Smooth muscle cell (in vitro differentiated cells): ENCODE measurements at regions not wholly inside any gene's neighbourhood (a gene's known extent, or its start where the extent isn't known, plus 50 kb on each side); places are given as distances from the start of the nearest gene placed in this dataset.

Experiments used
- DNase-seq: peaks from one replicate; lab custom pipeline; 2025; ENCODE audit not compliant: unreplicated experiment; lab: John Stamatoyannopoulos, UW
- H2AFZ ChIP-seq: fragments of 200-600 bp; sonication (generic); 2 replicates; pipeline ENCODE4 v1.6.0; 2016; ENCODE audit warnings: antibody characterized with exemption, low read depth, mild to moderate bottlenecking
- H3F3A ChIP-seq: fragments of 200-600 bp; sonication (generic); 2 replicates; pipeline ENCODE4 v1.6.0; 2017; ENCODE audit warnings: antibody characterized with exemption, low read depth
- H3K27ac ChIP-seq: fragments of 200-600 bp; sonication (generic); 2 replicates; pipeline ENCODE4 v1.5.1; 2016; ENCODE audit warnings: low read depth, mild to moderate bottlenecking
- H3K27me3 ChIP-seq: fragments of 200-600 bp; sonication (generic); 2 replicates; pipeline ENCODE4 v1.6.1; 2016; ENCODE audit warnings: low read depth, mild to moderate bottlenecking
- H3K36me3 ChIP-seq: fragments of 200-600 bp; sonication (generic); 2 replicates; pipeline ENCODE4 v1.5.1; 2016; ENCODE audit warnings: low read depth
- H3K4me1 ChIP-seq: fragments of 200-600 bp; sonication (generic); 2 replicates; pipeline ENCODE4 v1.5.1; 2016; ENCODE audit warnings: low read depth
- H3K4me2 ChIP-seq: fragments of 200-600 bp; sonication (generic); 2 replicates; pipeline ENCODE4 v1.6.0; 2016; ENCODE audit warnings: mild to moderate bottlenecking
- H3K4me3 ChIP-seq: fragments of 200-600 bp; sonication (generic); 2 replicates; pipeline ENCODE4 v1.5.1; 2016; ENCODE audit warnings: mild to moderate bottlenecking
- H3K79me2 ChIP-seq: fragments of 200-600 bp; sonication (generic); 2 replicates; pipeline ENCODE4 v1.6.0; 2016; ENCODE audit warnings: low read depth, mild to moderate bottlenecking
- H3K9ac ChIP-seq: fragments of 200-600 bp; sonication (generic); 2 replicates; pipeline ENCODE4 v1.6.0; 2016; ENCODE audit warnings: low read depth
- H3K9me3 ChIP-seq: fragments of 200-600 bp; sonication (generic); replicated peaks from 2 replicates; pipeline ENCODE4 v1.5.1; 2016; ENCODE audit warnings: low read depth
- H4K20me1 ChIP-seq: fragments of 200-600 bp; sonication (generic); 2 replicates; pipeline ENCODE4 v1.6.0; 2016; ENCODE audit warnings: low read depth
- CTCF ChIP-seq: fragments of 200-600 bp; sonication (generic); IDR thresholded peaks from 2 replicates; pipeline ENCODE4 v1.5.1; 2017; ENCODE audit warnings: borderline replicate concordance, mild to moderate bottlenecking, antibody characterized with exemption; ENCODE audit not compliant: insufficient read depth, poor library complexity, severe bottlenecking
- WGBS: methylation state at CpG from one replicate; pipeline ENCODE4 v1.1.7; 2016; ENCODE audit warnings: low lambda C conversion rate; 5-methylcytosine and 5-hydroxymethylcytosine counted together

- Histone ChIP-seq H2AFZ (no peak overlapping the region), H3F3A (no peaks in the 10 kb centered on the region), H3K4me3 (no peak overlapping the region), H3K4me2 (no peak overlapping the region), H3K4me1 (no peaks in the 10 kb centered on the region), H3K27ac (peak overlapping the region; percentile 32), H4K20me1 (no peaks in the 10 kb centered on the region), H3K9me3 (peaks cover 6% of the 10 kb centered on the region), H3K36me3 (no peaks in the 10 kb centered on the region), H3K27me3 (no peaks in the 10 kb centered on the region), H3K79me2 (no peaks in the 10 kb centered on the region), H3K9ac (no peak overlapping the region)
- no peak for TF ChIP-seq CTCF
- no peak for DNase-seq
- 54% methylated on average over 4 of the region's 4 CpGs for WGBS
These were observed 77.0 kb upstream of the METAP2 start for GRCh38 chr12:95396849-95397468.

- Histone ChIP-seq H3K36me3 (no peaks in the 10 kb centered on the region), H3K79me2 (no peaks in the 10 kb centered on the region), H3K4me2 (no peak overlapping the region), H3K4me1 (no peaks in the 10 kb centered on the region), H3K9ac (no peak overlapping the region), H4K20me1 (no peaks in the 10 kb centered on the region), H2AFZ (no peak overlapping the region), H3K4me3 (no peak overlapping the region), H3K27ac (no peak overlapping the region), H3K27me3 (no peaks in the 10 kb centered on the region), H3K9me3 (peaks cover 6% of the 10 kb centered on the region), H3F3A (no peaks in the 10 kb centered on the region)
- WGBS: 70% methylated on average over 5 of the region's 5 CpGs
- no peak for DNase-seq
- no peak for TF ChIP-seq CTCF
These were observed 76.4 kb upstream of the METAP2 start for GRCh38 chr12:95397571-95397970.

GRCh38 chr12:95402096-95402495, 71.9 kb upstream of the METAP2 start:
- Histone ChIP-seq H4K20me1 (no peaks in the 10 kb centered on the region), H3K4me2 (no peak overlapping the region), H2AFZ (no peak overlapping the region), H3K27ac (no peak overlapping the region), H3K4me3 (no peak overlapping the region), H3K4me1 (no peaks in the 10 kb centered on the region), H3F3A (no peaks in the 10 kb centered on the region), H3K36me3 (no peaks in the 10 kb centered on the region), H3K27me3 (no peaks in the 10 kb centered on the region), H3K9ac (no peak overlapping the region), H3K9me3 (no peaks in the 10 kb centered on the region), H3K79me2 (no peaks in the 10 kb centered on the region)
- no peak for DNase-seq
- no peak for TF ChIP-seq CTCF
- 49% methylated on average over 4 of the region's 4 CpGs for WGBS

DNA sequence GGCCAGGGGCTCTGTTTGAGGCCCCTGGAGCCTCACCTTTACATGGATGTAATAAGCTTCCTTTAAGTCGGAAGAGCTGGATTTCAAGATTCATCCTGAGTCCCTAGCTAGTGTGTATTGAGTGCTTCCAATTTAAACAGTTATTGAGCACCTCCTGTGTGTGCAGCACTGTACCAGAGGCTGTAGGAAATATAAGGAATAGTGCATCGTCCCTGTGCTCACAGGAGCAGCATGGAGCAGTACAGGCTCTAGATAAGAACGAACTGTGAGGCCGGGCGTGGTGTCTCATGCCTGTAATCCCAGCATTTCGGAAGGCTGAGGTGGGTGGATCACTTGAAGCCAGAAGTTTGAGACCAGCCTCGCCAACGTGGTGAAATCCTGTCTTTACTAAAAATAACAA, 65.8 kb upstream of the METAP2 start:
- no peak overlapping the region for H3K27ac ChIP-seq
- H3K4me3 ChIP-seq: no peak overlapping the region
- no peaks in the 10 kb centered on the region for H4K20me1 ChIP-seq
- peaks cover 13% of the 10 kb centered on the region for H3F3A ChIP-seq
- WGBS: 91% methylated on average over 8 of the region's 8 CpGs
- no peaks in the 10 kb centered on the region for H3K9me3 ChIP-seq
- H2AFZ ChIP-seq: no peak overlapping the region
- no peaks in the 10 kb centered on the region for H3K36me3 ChIP-seq
- no peaks in the 10 kb centered on the region for H3K27me3 ChIP-seq
- H3K79me2 ChIP-seq: no peaks in the 10 kb centered on the region
- no peak overlapping the region for H3K4me2 ChIP-seq
- no peaks in the 10 kb centered on the region for H3K4me1 ChIP-seq
- TF ChIP-seq CTCF: no peak
- no peak for DNase-seq
- H3K9ac ChIP-seq: no peak overlapping the region
